ENCODE measurements at regions not wholly inside any gene's neighbourhood (a gene's known extent, or its start where the extent isn't known, plus 50 kb on each side); places are given as distances from the start of the nearest gene placed in this dataset.

DNA sequence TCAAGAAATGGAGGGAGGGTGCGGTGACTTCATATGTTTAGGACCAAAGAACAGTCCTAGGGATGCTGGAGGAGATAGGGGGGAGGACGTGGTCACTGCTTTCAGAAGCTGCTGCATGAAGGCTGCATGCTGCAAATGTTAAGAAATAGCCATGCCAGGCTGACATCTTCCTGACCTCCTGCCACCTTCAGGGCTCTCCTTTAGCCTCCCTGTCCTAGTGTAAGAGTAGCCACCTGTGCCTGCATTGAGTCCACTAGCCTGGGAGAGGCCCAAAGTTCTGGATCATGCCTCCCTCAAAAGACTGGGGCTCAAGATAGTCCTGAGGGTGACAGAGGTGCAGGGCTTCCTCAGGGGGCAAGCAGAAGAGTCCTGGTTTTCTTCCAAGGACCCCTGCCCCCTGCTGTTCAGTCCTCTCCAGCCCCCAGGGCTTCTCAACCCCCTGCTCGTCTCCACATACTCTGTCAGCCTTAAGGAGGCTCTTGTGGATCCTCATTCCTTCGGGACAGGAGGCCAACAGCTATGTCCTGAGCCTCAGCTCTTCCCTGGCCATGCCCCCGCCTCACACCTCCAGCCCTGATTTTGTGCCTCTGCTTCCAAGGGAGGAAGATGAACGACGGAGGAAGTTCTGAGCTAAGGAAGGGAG lies 96.3 kb downstream of the MRPL14 start (continued):
- TF ChIP-seq, protein P1, sequence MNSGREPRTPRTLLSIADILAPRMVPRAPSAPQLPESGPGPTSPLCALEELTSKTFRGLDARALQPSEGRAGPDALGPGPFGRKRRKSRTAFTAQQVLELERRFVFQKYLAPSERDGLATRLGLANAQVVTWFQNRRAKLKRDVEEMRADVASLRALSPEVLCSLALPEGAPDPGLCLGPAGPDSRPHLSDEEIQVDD (CRISPR knock-in tag; IDR thresholded peaks at IDR 0.05; ENCODE audit: borderline replicate concordance) = no peak
- TF ChIP-seq, protein P2, sequence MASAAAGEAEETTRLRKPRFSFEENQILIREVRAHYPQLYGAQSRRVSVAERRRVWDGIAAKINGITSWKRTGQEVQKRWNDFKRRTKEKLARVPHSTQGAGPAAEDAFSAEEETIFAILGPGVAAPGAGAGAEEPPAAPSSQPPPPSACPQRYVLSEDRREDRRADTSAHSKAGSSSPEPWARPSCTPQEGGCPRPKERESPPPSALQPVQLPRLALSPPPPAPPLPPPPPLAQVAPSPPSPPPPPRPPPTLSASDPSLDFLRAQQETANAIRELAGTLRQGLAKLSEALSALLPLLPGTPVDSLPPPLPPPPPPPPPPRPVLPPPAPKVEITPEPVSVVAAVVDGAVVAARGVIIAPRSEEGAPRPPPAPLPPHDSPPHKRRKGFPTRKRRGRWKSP (CRISPR knock-in tag; IDR thresholded peaks at IDR 0.05) = no peak
- TF ChIP-seq, protein P3, sequence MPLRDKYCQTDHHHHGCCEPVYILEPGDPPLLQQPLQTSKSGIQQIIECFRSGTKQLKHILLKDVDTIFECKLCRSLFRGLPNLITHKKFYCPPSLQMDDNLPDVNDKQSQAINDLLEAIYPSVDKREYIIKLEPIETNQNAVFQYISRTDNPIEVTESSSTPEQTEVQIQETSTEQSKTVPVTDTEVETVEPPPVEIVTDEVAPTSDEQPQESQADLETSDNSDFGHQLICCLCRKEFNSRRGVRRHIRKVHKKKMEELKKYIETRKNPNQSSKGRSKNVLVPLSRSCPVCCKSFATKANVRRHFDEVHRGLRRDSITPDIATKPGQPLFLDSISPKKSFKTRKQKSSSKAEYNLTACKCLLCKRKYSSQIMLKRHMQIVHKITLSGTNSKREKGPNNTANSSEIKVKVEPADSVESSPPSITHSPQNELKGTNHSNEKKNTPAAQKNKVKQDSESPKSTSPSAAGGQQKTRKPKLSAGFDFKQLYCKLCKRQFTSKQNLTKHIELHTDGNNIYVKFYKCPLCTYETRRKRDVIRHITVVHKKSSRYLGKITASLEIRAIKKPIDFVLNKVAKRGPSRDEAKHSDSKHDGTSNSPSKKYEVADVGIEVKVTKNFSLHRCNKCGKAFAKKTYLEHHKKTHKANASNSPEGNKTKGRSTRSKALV (CRISPR knock-in tag; IDR thresholded peaks at IDR 0.05) = no peak
- TF ChIP-seq ZKSCAN8 (CRISPR knock-in tag; IDR thresholded peaks at IDR 0.05; ENCODE audit: borderline replicate concordance) = no peak

DNA sequence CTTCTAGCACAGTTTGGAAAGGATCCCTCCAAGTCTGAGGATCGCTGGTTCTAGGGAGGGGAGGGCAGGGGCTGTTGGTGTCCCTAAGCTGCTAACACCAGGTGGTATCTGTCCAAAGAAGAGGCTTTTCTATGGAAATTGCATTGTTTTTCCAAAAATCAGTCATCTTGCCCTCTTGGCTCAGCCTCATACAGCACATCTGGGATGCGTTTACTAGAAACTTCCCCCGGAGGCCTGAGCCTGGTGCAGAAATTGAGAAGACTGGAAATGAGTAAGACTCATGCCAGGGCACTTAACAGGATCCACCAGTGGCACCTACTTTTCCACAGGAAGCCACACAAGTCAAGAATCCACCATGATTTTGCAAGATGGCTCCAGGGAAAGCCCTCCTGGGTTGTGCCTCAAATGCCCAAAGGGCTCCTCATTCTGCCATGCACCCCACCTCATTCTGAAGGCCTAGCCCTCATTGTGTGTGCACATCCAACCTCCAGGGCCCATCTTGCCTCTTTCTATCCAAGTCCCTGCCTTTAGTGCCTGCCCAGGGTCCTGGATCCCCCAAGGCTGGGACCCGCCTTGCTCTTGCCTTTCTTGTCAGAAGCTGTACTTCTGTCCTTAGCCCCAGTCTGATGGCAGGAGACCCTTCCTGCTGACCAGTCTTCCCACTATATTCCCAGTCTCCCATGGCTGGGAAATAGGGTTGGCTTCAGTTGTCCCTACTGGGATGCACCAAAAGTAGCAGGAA lies 97.6 kb downstream of the MRPL14 start:
- BruUV-seq (replicated peaks) = no TSS peak
- no peaks in the 10 kb centered on the region for H3K36me3 ChIP-seq (replicated peaks in 1 of 2; ENCODE audit: control insufficient read depth in 1 of 2, insufficient read depth in 2 of 2, low read length in 2 of 2)
- no peak for DNase-seq (ENCODE audit: low spot score)
- in situ Hi-C loops (cut with HindIII; ENCODE audit: extremely low pct_ligation_motif_present, low pct_unique_long_range_greater_than_20kb) (no loop called here), intact Hi-C loops (cut with micrococcal nuclease; ENCODE audit: unreplicated experiment) (no loop called here)
- 67% methylated on average over 4 of the region's 4 CpGs for WGBS (ENCODE audit: low lambda C conversion rate)
- no peak overlapping the region for H3K4me2 ChIP-seq (ENCODE audit: low read depth, low read length)
- no peaks in the 10 kb centered on the region for H3K9me3 ChIP-seq (ENCODE audit: low read length)
- FAIRE-seq = no peak
- no peak overlapping the region for H3K4me3 ChIP-seq (replicated peaks in 1 of 3; ENCODE audit: insufficient read depth in 1 of 3, low read depth in 2 of 3, low read length in 3 of 3)
- H3K79me2 ChIP-seq (ENCODE audit: insufficient read depth, low read length) = no peaks in the 10 kb centered on the region
- H3K27ac ChIP-seq (ENCODE audit: extremely low read length, insufficient read depth, low read length) = no peak overlapping the region
- ATAC-seq = no peak
- peaks cover 0 to 13% of the 10 kb centered on the region in 2 experiments; a peak in 2 of 5 replicates for H3K27me3 ChIP-seq (ENCODE audit: control insufficient read depth in 1 of 2, insufficient read depth in 2 of 2, low read length in 2 of 2)
- H3K4me1 ChIP-seq (ENCODE audit: insufficient read depth, low read length) = peaks cover 7% of the 10 kb centered on the region
- ChIA-PET POLR2A (no interaction called here), CTCF (ENCODE audit: low intra/inter-chr PET ratio, low total read pairs) (no interaction called here)
- H4K20me1 ChIP-seq (ENCODE audit: insufficient read depth, low read length) = no peaks in the 10 kb centered on the region
- H3K9ac ChIP-seq (ENCODE audit: insufficient read depth, low read depth, low read length) = no peak overlapping the region
- no peak overlapping the region for H2AFZ ChIP-seq (ENCODE audit: low read length)
- no peak for TF ChIP-seq SMC3 (IDR thresholded peaks at IDR 0.05; ENCODE audit: low read length)
- no peak for TF ChIP-seq AGO2 (optimal IDR thresholded peaks at IDR 0.05; ENCODE audit: low read depth, low read length)
- TF ChIP-seq ZNF607 (CRISPR knock-in tag; IDR thresholded peaks at IDR 0.05; ENCODE audit: borderline replicate concordance) = no peak
- TF ChIP-seq WIZ (CRISPR knock-in tag; IDR thresholded peaks at IDR 0.05) = no peak
- TF ChIP-seq, protein P4, sequence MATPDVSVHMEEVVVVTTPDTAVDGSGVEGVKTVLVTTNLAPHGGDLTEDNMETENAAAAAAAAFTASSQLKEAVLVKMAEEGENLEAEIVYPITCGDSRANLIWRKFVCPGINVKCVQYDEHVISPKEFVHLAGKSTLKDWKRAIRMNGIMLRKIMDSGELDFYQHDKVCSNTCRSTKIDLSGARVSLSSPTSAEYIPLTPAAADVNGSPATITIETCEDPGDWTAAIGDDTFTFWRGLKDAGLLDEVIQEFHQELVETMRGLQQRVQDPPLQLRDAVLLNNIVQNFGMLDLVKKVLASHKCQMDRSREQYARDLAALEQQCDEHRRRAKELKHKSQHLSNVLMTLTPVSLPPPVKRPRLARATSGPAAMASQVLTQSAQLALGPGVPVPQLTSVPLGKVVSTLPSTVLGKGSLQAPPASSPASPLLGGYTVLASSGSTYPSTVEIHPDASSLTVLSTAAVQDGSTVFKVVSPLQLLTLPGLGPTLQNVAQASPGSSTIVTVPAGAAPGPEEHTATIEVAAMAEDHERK (CRISPR knock-in tag; IDR thresholded peaks at IDR 0.05; ENCODE audit: low read depth) = no peak
- TF ChIP-seq, protein P5, sequence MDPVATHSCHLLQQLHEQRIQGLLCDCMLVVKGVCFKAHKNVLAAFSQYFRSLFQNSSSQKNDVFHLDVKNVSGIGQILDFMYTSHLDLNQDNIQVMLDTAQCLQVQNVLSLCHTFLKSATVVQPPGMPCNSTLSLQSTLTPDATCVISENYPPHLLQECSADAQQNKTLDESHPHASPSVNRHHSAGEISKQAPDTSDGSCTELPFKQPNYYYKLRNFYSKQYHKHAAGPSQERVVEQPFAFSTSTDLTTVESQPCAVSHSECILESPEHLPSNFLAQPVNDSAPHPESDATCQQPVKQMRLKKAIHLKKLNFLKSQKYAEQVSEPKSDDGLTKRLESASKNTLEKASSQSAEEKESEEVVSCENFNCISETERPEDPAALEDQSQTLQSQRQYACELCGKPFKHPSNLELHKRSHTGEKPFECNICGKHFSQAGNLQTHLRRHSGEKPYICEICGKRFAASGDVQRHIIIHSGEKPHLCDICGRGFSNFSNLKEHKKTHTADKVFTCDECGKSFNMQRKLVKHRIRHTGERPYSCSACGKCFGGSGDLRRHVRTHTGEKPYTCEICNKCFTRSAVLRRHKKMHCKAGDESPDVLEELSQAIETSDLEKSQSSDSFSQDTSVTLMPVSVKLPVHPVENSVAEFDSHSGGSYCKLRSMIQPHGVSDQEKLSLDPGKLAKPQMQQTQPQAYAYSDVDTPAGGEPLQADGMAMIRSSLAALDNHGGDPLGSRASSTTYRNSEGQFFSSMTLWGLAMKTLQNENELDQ (CRISPR knock-in tag; IDR thresholded peaks at IDR 0.05; ENCODE audit: borderline replicate concordance) = no peak
